H9 (cell line): ENCODE measurements at regions not wholly inside any gene's neighbourhood (a gene's known extent, or its start where the extent isn't known, plus 50 kb on each side); places are given as distances from the start of the nearest gene placed in this dataset.

Experiments
- DNase-seq: peaks from one replicate; pipeline ENCODE4 v3.0.0-alpha.2; 2017
- H2AFZ ChIP-seq: one replicate; pipeline ENCODE4 v1.6.1; 2013; ENCODE audit warnings: mild to moderate bottlenecking, low read length, control low read depth, moderate library complexity
- H2AK5ac ChIP-seq: 2 replicates; pipeline ENCODE4 v1.6.1; 2013; ENCODE audit warnings: low read length, control low read depth, mixed read lengths; ENCODE audit not compliant: insufficient read length
- H2BK120ac ChIP-seq: one replicate; pipeline ENCODE4 v1.6.1; 2013; ENCODE audit warnings: low read depth, mild to moderate bottlenecking, low read length, control low read depth, inconsistent platforms; ENCODE audit not compliant: poor library complexity, severe bottlenecking
- H2BK12ac ChIP-seq: 2 replicates; pipeline ENCODE4 v1.6.1; 2013; ENCODE audit warnings: low read length, control low read depth, mixed read lengths, low read depth; ENCODE audit not compliant: insufficient read length
- H2BK15ac ChIP-seq: 2 replicates; pipeline ENCODE4 v1.6.1; 2013; ENCODE audit warnings: low read depth, low read length, control low read depth
- H2BK20ac ChIP-seq: one replicate; pipeline ENCODE4 v1.6.1; 2013; ENCODE audit warnings: low read depth, mild to moderate bottlenecking, low read length, control low read depth, inconsistent platforms; ENCODE audit not compliant: poor library complexity, severe bottlenecking
- H2BK5ac ChIP-seq: 2 replicates; pipeline ENCODE4 v1.6.1; 2013; ENCODE audit warnings: low read length, control low read depth, mixed read lengths; ENCODE audit not compliant: insufficient read length
- H3K14ac ChIP-seq: 2 replicates; pipeline ENCODE4 v1.6.1; 2013; ENCODE audit warnings: low read length, control low read depth; ENCODE audit not compliant: insufficient read depth
- H3K18ac ChIP-seq: 2 replicates; pipeline ENCODE4 v1.6.1; 2013; ENCODE audit warnings: low read depth, mild to moderate bottlenecking, mixed read lengths, low read length, control low read depth; ENCODE audit not compliant: insufficient read length
- H3K23ac ChIP-seq: 2 replicates; pipeline ENCODE4 v1.6.1; 2013; ENCODE audit warnings: low read length, control low read depth, mixed read lengths, low read depth; ENCODE audit not compliant: insufficient read length
- H3K23me2 ChIP-seq: 2 replicates; pipeline ENCODE4 v1.6.1; 2013; ENCODE audit warnings: low read depth, mild to moderate bottlenecking, mixed read lengths, low read length, control low read depth; ENCODE audit not compliant: insufficient read length, poor library complexity, severe bottlenecking
- H3K27ac ChIP-seq: 2 replicates; pipeline ENCODE4 v1.5.1; 2013; ENCODE audit warnings: low read length, control low read depth, mixed read lengths, low read depth; ENCODE audit not compliant: insufficient read length
- H3K27me3 ChIP-seq: 2 replicates; pipeline ENCODE4 v1.6.1; 2013; ENCODE audit warnings: low read length, control low read depth, inconsistent platforms; ENCODE audit not compliant: insufficient read depth
- H3K4ac ChIP-seq: 2 replicates; pipeline ENCODE4 v1.6.1; 2013; ENCODE audit warnings: low read depth, mild to moderate bottlenecking, control low read depth, inconsistent platforms, low read length, moderate library complexity
- H3K4me1 ChIP-seq: 2 replicates; pipeline ENCODE4 v1.6.1; 2013; ENCODE audit warnings: low read length, control low read depth, inconsistent platforms; ENCODE audit not compliant: insufficient read depth
- H3K4me2 ChIP-seq: 2 replicates; pipeline ENCODE4 v1.6.1; 2013; ENCODE audit warnings: low read length, control low read depth, mixed read lengths; ENCODE audit not compliant: insufficient read length, insufficient read depth
- H3K56ac ChIP-seq: 2 replicates; pipeline ENCODE4 v1.6.1; 2013; ENCODE audit warnings: low read depth, mild to moderate bottlenecking, mixed read lengths, low read length, control low read depth; ENCODE audit not compliant: insufficient read length
- H3K79me1 ChIP-seq: 2 replicates; pipeline ENCODE4 v1.6.1; 2013; ENCODE audit warnings: low read depth, mild to moderate bottlenecking, moderate library complexity, low read length, control low read depth, inconsistent platforms; ENCODE audit not compliant: insufficient read depth, poor library complexity, severe bottlenecking
- H3K79me2 ChIP-seq: 2 replicates; pipeline ENCODE4 v1.6.1; 2013; ENCODE audit warnings: low read length, control low read depth, inconsistent platforms; ENCODE audit not compliant: insufficient read depth
- H3K9ac ChIP-seq: 2 replicates; pipeline ENCODE4 v1.6.1; 2013; ENCODE audit warnings: low read length, control low read depth, mixed read lengths; ENCODE audit not compliant: insufficient read length; ENCODE audit errors: extremely low read depth
- H3K9me3 ChIP-seq: one replicate; pipeline ENCODE4 v1.6.1; 2013; ENCODE audit warnings: low read depth, low read length, inconsistent platforms; ENCODE audit not compliant: control insufficient read depth
- H3T11ph ChIP-seq: one replicate; pipeline ENCODE4 v1.6.1; 2013; ENCODE audit warnings: mild to moderate bottlenecking, low read length, control low read depth, inconsistent platforms
- H4K20me1 ChIP-seq: one replicate; pipeline ENCODE4 v1.6.1; 2013; ENCODE audit not compliant: control insufficient read depth, insufficient read length, insufficient read depth
- H4K5ac ChIP-seq: 2 replicates; pipeline ENCODE4 v1.6.1; 2013; ENCODE audit warnings: low read depth, mild to moderate bottlenecking, mixed read lengths, low read length, control low read depth; ENCODE audit not compliant: insufficient read length
- H4K8ac ChIP-seq: replicated peaks from 2 replicates; pipeline ENCODE4 v1.6.1; 2013; ENCODE audit warnings: low read length, control low read depth, mixed read lengths, low read depth; ENCODE audit not compliant: insufficient read length
- H4K91ac ChIP-seq: 2 replicates; pipeline ENCODE4 v1.6.1; 2013; ENCODE audit warnings: low read depth, mild to moderate bottlenecking, moderate library complexity, mixed read lengths, low read length, control low read depth; ENCODE audit not compliant: insufficient read length
- H3K27ac Mint-ChIP-seq, 3 experiments: 2 replicates in 2 of 3; 3 replicates in 1 of 3; pipeline ENCODE4 v1.8.0; 2020 to 2021; ENCODE audit warnings: mixed read lengths in 3 of 3, mild to moderate bottlenecking in 1 of 3, moderate library complexity in 1 of 3
- H3K27me3 Mint-ChIP-seq: 2 replicates; pipeline ENCODE4 v1.8.0; 2021; ENCODE audit warnings: low read depth, mild to moderate bottlenecking, moderate library complexity, mixed read lengths
- H3K36me3 Mint-ChIP-seq, 3 experiments: 2 replicates in 2 of 3; 3 replicates in 1 of 3; pipeline ENCODE4 v1.8.0; 2020 to 2021; ENCODE audit warnings: low read depth in 3 of 3, mixed read lengths in 3 of 3; ENCODE audit not compliant: insufficient read depth in 1 of 3
- H3K4me1 Mint-ChIP-seq, 2 experiments: 2 replicates each; pipeline ENCODE4 v1.8.0; 2020; ENCODE audit warnings: mixed read lengths in 2 of 2
- H3K4me3 Mint-ChIP-seq, 2 experiments: 2 replicates in 1 of 2; 3 replicates in 1 of 2; pipeline ENCODE4 v1.8.0; 2020 to 2021; ENCODE audit warnings: mild to moderate bottlenecking in 2 of 2, mixed read lengths in 2 of 2, moderate library complexity in 1 of 2
- H3K9me3 Mint-ChIP-seq, 2 experiments: 2 replicates in 1 of 2; 3 replicates in 1 of 2; pipeline ENCODE4 v1.8.0; 2020; ENCODE audit warnings: mild to moderate bottlenecking in 2 of 2, mixed read lengths in 2 of 2, moderate library complexity in 1 of 2
- WGBS: extraction: QIAGEN DNeasy Blood & Tissue Kit; methylation state at CpG from one replicate; pipeline ENCODE4 v1.1.7; 2013; ENCODE audit warnings: missing lambda C conversion rate, low lambda C conversion rate, mixed read lengths; ENCODE audit not compliant: insufficient read length; ENCODE audit errors: extremely low coverage; 5-methylcytosine and 5-hydroxymethylcytosine counted together
- TF ChIP-seq, protein P1 (sequence below): fragments of 200-600 bp; sonication (generic); conservative IDR thresholded peaks from 3 replicates; pipeline ENCODE4 v1.8.0; 2021; ENCODE audit warnings: antibody characterized with exemption, mild to moderate bottlenecking

DNA sequence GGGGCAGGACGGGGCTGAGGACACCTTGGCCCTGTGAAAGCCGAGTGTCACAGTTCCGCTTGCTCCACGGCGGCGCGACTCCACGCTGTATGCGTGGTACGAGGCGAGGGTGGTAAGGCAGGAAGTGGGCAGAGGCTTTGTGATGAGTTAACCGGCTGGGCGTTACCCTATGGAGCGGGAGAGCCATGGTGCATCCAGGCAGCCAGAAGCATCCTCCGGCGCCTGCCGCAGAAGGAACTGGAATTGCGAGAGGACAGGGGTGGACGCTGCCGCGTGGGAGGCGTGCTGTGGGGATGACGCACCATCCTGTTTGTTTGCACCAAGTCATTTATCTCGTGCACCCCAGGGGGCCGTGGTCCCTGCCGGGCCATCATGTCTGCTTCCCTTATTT, 643.9 kb downstream of the BRD1 start:
- Histone ChIP-seq H4K8ac (no peak overlapping the region), H4K91ac (no peak overlapping the region), H2BK20ac (no peak overlapping the region), H3K56ac (no peak overlapping the region), H3K23ac (no peak overlapping the region), H3K27ac (no peak overlapping the region), H3K9ac (no peak overlapping the region), H2AK5ac (no peak overlapping the region), H2BK12ac (no peak overlapping the region), H3K14ac (no peak overlapping the region), H3K9me3 (no peaks in the 10 kb centered on the region), H3K18ac (no peak overlapping the region), H3T11ph (no peak overlapping the region), H3K27me3 (no peaks in the 10 kb centered on the region), H3K4ac (no peak overlapping the region), H4K5ac (no peak overlapping the region), H3K79me1 (no peaks in the 10 kb centered on the region), H2AFZ (no peak overlapping the region), H4K20me1 (no peaks in the 10 kb centered on the region), H3K23me2 (no peaks in the 10 kb centered on the region), H3K4me1 (no peaks in the 10 kb centered on the region), H2BK120ac (no peak overlapping the region), H3K4me2 (no peak overlapping the region), H2BK15ac (no peak overlapping the region), H2BK5ac (no peak overlapping the region), H3K79me2 (no peaks in the 10 kb centered on the region)
- DNase-seq = no peak
- Mint-ChIP-seq H3K27me3 (peaks cover 17% of the 10 kb centered on the region), H3K9me3 (peaks cover 5 to 11% of the 10 kb centered on the region in 2 experiments), H3K4me1 (peaks cover 2 to 6% of the 10 kb centered on the region in 2 experiments), H3K36me3 (no peaks in the 10 kb centered on the region; a peak in 3 of 7 replicates), H3K4me3 (no peak overlapping the region), H3K27ac (no peak overlapping the region)
- TF ChIP-seq, protein P1, sequence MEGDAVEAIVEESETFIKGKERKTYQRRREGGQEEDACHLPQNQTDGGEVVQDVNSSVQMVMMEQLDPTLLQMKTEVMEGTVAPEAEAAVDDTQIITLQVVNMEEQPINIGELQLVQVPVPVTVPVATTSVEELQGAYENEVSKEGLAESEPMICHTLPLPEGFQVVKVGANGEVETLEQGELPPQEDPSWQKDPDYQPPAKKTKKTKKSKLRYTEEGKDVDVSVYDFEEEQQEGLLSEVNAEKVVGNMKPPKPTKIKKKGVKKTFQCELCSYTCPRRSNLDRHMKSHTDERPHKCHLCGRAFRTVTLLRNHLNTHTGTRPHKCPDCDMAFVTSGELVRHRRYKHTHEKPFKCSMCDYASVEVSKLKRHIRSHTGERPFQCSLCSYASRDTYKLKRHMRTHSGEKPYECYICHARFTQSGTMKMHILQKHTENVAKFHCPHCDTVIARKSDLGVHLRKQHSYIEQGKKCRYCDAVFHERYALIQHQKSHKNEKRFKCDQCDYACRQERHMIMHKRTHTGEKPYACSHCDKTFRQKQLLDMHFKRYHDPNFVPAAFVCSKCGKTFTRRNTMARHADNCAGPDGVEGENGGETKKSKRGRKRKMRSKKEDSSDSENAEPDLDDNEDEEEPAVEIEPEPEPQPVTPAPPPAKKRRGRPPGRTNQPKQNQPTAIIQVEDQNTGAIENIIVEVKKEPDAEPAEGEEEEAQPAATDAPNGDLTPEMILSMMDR = no peak
- WGBS = no CpG with 5 or more reads among the region's 26 CpGs
